Epithelial cell of prostate (primary cell): ENCODE measurements at regions not wholly inside any gene's neighbourhood (a gene's known extent, or its start where the extent isn't known, plus 50 kb on each side); places are given as distances from the start of the nearest gene placed in this dataset.
"Not testable (repeated sequence)": the region's sequence is repeated elsewhere in the genome, so short reads cannot be mapped to it uniquely, and the experiment has no call there.

Experiments used
- DNase-seq: peaks from one replicate; pipeline ENCODE4 v3.0.0-alpha.2; 2011; ENCODE audit warnings: low read depth, low spot score
- H3K27ac ChIP-seq: fragments of 450-650 bp; 2 replicates; pipeline ENCODE4 v1.5.1; 2017; ENCODE audit warnings: mild to moderate bottlenecking

GRCh38 chr2:67132441-67132940, 264.6 kb upstream of the ETAA1 start:
- not testable (repeated sequence) for H3K27ac ChIP-seq, DNase-seq

- no peak overlapping the region for H3K27ac ChIP-seq
- no peak for DNase-seq
These were observed 261.9 kb upstream of the ETAA1 start for GRCh38 chr2:67135208-67135607.

- no peak overlapping the region for H3K27ac ChIP-seq
- DNase-seq, result no peak
These were observed 259.4 kb upstream of the ETAA1 start for GRCh38 chr2:67137699-67138098.

GRCh38 chr2:67142071-67142470, 255.1 kb upstream of the ETAA1 start:
- no peak overlapping the region for H3K27ac ChIP-seq
- DNase-seq, result no peak

- no peak overlapping the region for H3K27ac ChIP-seq
- DNase-seq, result no peak
These were observed 254.4 kb upstream of the ETAA1 start for GRCh38 chr2:67142741-67143140.

- no peak overlapping the region for H3K27ac ChIP-seq
- DNase-seq, result no peak
These were observed 251.3 kb upstream of the ETAA1 start for GRCh38 chr2:67145851-67146250.

GRCh38 chr2:67156796-67157195, 240.3 kb upstream of the ETAA1 start:
- H3K27ac ChIP-seq, result no peak overlapping the region
- no peak for DNase-seq

- H3K27ac ChIP-seq, result no peak overlapping the region
- no peak for DNase-seq
These were observed 238.4 kb upstream of the ETAA1 start for GRCh38 chr2:67158718-67159117.

- no peak for DNase-seq
- no peak overlapping the region for H3K27ac ChIP-seq
These were observed 237.2 kb upstream of the ETAA1 start for GRCh38 chr2:67159929-67160328.

- H3K27ac ChIP-seq, result no peak overlapping the region
- DNase-seq, result no peak
These were observed 232.2 kb upstream of the ETAA1 start for GRCh38 chr2:67164771-67165522.

GRCh38 chr2:67165523-67165990, 231.6 kb upstream of the ETAA1 start:
- no peak for DNase-seq
- H3K27ac ChIP-seq, result no peak overlapping the region

- H3K27ac ChIP-seq, DNase-seq: not testable (repeated sequence)
These were observed 230.6 kb upstream of the ETAA1 start for GRCh38 chr2:67166511-67166910.

GRCh38 chr2:67169417-67170140, 227.6 kb upstream of the ETAA1 start:
- DNase-seq, result no peak

GRCh38 chr2:67179526-67179925, 217.6 kb upstream of the ETAA1 start:
- DNase-seq, result no peak
- H3K27ac ChIP-seq, result no peak overlapping the region

More at GRCh38 chr2:67169417-67170140, 227.6 kb upstream of the ETAA1 start:
- no peak overlapping the region for H3K27ac ChIP-seq

- H3K27ac ChIP-seq, result no peak overlapping the region
- no peak for DNase-seq
These were observed 216.3 kb upstream of the ETAA1 start for GRCh38 chr2:67180841-67181240.

- H3K27ac ChIP-seq, result no peak overlapping the region
- no peak for DNase-seq
These were observed 214.2 kb upstream of the ETAA1 start for GRCh38 chr2:67182884-67183283.

GRCh38 chr2:67186326-67186725, 210.8 kb upstream of the ETAA1 start:
- no peak overlapping the region for H3K27ac ChIP-seq
- no peak for DNase-seq

GRCh38 chr2:67186871-67187270, 210.3 kb upstream of the ETAA1 start:
- H3K27ac ChIP-seq, result no peak overlapping the region
- DNase-seq, result no peak

GRCh38 chr2:67195327-67195726, 201.8 kb upstream of the ETAA1 start:
- not testable (repeated sequence) for H3K27ac ChIP-seq, DNase-seq

- no peak for DNase-seq
- no peak overlapping the region for H3K27ac ChIP-seq
These were observed 195.6 kb upstream of the ETAA1 start for GRCh38 chr2:67201521-67201920.

GRCh38 chr2:67204349-67204748, 192.8 kb upstream of the ETAA1 start:
- DNase-seq, result no peak
- no peak overlapping the region for H3K27ac ChIP-seq
